ENCODE measurements at regions not wholly inside any gene's neighbourhood (a gene's known extent, or its start where the extent isn't known, plus 50 kb on each side); places are given as distances from the start of the nearest gene placed in this dataset.

DNA sequence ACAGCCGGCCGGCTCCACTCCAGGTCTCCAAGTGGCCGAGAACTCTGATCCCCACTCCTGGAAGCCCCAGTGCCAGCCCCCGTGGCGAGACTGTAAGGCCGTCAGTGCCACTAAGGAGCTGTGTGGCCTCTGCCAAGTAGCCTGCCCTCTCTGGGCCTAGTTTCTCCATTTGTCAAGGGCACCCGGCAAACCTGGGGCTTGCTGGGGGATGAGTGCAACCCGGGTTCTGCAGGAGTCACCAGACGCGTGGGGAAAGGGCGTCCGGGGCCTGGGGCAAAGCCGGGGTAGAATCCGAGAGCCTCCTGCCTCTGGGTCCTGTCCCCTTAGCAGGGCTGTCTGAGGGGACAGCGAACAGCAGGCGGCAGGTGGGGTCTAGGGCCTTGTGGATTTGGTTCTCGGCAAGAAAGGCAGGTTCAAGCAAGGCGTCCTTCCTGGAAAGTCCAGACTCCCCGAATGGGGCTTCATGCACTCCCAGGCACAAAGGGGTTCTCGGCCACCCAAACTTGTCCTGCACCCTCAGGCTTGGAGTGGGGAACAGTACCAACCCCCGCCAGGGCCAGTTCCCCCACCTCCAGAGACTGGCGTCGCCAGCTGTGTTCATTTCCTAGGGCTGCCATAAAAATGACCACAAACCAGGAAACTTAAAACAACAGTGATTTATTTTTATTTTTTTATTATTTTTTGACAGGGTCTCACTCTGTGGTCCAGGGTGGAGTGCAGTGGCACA lies 56.0 kb downstream of the NCOR2 start:
- H3K23ac ChIP-seq (ENCODE audit: insufficient read length, low read depth, low read length): no peak overlapping the region
- H3K18ac ChIP-seq (ENCODE audit: insufficient read length, low read depth, low read length): no peak overlapping the region
- no peak overlapping the region for H2BK5ac ChIP-seq (ENCODE audit: insufficient read length, low read length)
- H3K27me3 ChIP-seq (ENCODE audit: insufficient read depth, low read length): no peaks in the 10 kb centered on the region
- no peak overlapping the region for H3K4me3 Mint-ChIP-seq
- TF ChIP-seq, protein P1, sequence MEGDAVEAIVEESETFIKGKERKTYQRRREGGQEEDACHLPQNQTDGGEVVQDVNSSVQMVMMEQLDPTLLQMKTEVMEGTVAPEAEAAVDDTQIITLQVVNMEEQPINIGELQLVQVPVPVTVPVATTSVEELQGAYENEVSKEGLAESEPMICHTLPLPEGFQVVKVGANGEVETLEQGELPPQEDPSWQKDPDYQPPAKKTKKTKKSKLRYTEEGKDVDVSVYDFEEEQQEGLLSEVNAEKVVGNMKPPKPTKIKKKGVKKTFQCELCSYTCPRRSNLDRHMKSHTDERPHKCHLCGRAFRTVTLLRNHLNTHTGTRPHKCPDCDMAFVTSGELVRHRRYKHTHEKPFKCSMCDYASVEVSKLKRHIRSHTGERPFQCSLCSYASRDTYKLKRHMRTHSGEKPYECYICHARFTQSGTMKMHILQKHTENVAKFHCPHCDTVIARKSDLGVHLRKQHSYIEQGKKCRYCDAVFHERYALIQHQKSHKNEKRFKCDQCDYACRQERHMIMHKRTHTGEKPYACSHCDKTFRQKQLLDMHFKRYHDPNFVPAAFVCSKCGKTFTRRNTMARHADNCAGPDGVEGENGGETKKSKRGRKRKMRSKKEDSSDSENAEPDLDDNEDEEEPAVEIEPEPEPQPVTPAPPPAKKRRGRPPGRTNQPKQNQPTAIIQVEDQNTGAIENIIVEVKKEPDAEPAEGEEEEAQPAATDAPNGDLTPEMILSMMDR (conservative IDR thresholded peaks at IDR 0.05): no peak
- H3K14ac ChIP-seq (ENCODE audit: insufficient read depth, low read length): no peak overlapping the region
- no peaks in the 10 kb centered on the region for H3K23me2 ChIP-seq (ENCODE audit: insufficient read length, low read depth, low read length, poor library complexity, severe bottlenecking)
- peaks cover 1% of the 10 kb centered on the region for H3K79me1 ChIP-seq (ENCODE audit: insufficient read depth, low read depth, low read length, poor library complexity, severe bottlenecking)
- H4K5ac ChIP-seq (ENCODE audit: insufficient read length, low read depth, low read length): no peak overlapping the region
- H3K4me2 ChIP-seq (ENCODE audit: insufficient read depth, insufficient read length, low read length): no peak overlapping the region
- H3T11ph ChIP-seq (ENCODE audit: low read length): no peak overlapping the region
- no peak overlapping the region for H2BK15ac ChIP-seq (ENCODE audit: low read depth, low read length)
- peaks cover 17% of the 10 kb centered on the region; the same call in 1 of the 2 replicates for H3K79me2 ChIP-seq (ENCODE audit: insufficient read depth, low read length)
- peak overlapping the region in 2 of 3 experiments; percentile 96 to 99; a peak in 3 of 7 replicates for H3K27ac Mint-ChIP-seq
- H2AK5ac ChIP-seq (ENCODE audit: insufficient read length, low read length): no peak overlapping the region
- no peaks in the 10 kb centered on the region for H3K9me3 ChIP-seq (ENCODE audit: control insufficient read depth, low read depth, low read length)
- H3K4me1 Mint-ChIP-seq: peaks cover 69 to 76% of the 10 kb centered on the region in 2 experiments
- H3K9me3 Mint-ChIP-seq: peaks cover 0 to 3% of the 10 kb centered on the region in 2 experiments; a peak in 2 of 5 replicates
- H3K27ac ChIP-seq (ENCODE audit: insufficient read length, low read depth, low read length): no peak overlapping the region
- H3K56ac ChIP-seq (ENCODE audit: insufficient read length, low read depth, low read length): no peak overlapping the region
- H2BK20ac ChIP-seq (ENCODE audit: low read depth, low read length, poor library complexity, severe bottlenecking): no peak overlapping the region
- peaks cover 12 to 17% (median 14%) of the 10 kb centered on the region in 3 experiments; a peak in 6 of 7 replicates for H3K36me3 Mint-ChIP-seq (ENCODE audit: insufficient read depth in 1 of 3, low read depth in 3 of 3)
- H3K4me1 ChIP-seq (ENCODE audit: insufficient read depth, low read length): no peaks in the 10 kb centered on the region; the same call in 1 of the 2 replicates
- H2BK12ac ChIP-seq (ENCODE audit: insufficient read length, low read depth, low read length): peak overlapping the region; percentile 19
- H2BK120ac ChIP-seq (ENCODE audit: low read depth, low read length, poor library complexity, severe bottlenecking): no peak overlapping the region
- no peak for DNase-seq
- H3K9ac ChIP-seq (ENCODE audit: extremely low read depth, insufficient read length, low read length): no peak overlapping the region
- no peak overlapping the region; the same call in 1 of the 2 replicates for H3K4ac ChIP-seq (ENCODE audit: low read depth, low read length)
- H2AFZ ChIP-seq (ENCODE audit: low read length): no peak overlapping the region
- H4K20me1 ChIP-seq (ENCODE audit: control insufficient read depth, insufficient read depth, insufficient read length): peaks cover 2% of the 10 kb centered on the region
- H3K27me3 Mint-ChIP-seq (ENCODE audit: low read depth): peaks cover 2% of the 10 kb centered on the region; the same call in 1 of the 2 replicates
- no peak overlapping the region for H4K8ac ChIP-seq (replicated peaks; ENCODE audit: insufficient read length, low read depth, low read length)
- H4K91ac ChIP-seq (ENCODE audit: insufficient read length, low read depth, low read length): peak overlapping the region; percentile 3
- WGBS (ENCODE audit: extremely low coverage, insufficient read length, low lambda C conversion rate): no CpG with 5 or more reads among the region's 23 CpGs

All from H9 (cell line).